ENCODE measurements at regions not wholly inside any gene's neighbourhood (a gene's known extent, or its start where the extent isn't known, plus 50 kb on each side); places are given as distances from the start of the nearest gene placed in this dataset.
"Not testable (repeated sequence)": the region's sequence is repeated elsewhere in the genome, so short reads cannot be mapped to it uniquely, and the experiment has no call there.

GRCh38 chr17:27095821-27096220 is 198.1 kb upstream of the WSB1 start:
- not testable (repeated sequence) for DNase-seq

GRCh38 chr17:27099266-27099665 is 194.6 kb upstream of the WSB1 start:
- DNase-seq = not testable (repeated sequence)

- DNase-seq = not testable (repeated sequence)
Measured at GRCh38 chr17:27104605-27105221, 189.2 kb upstream of the WSB1 start.

DNA sequence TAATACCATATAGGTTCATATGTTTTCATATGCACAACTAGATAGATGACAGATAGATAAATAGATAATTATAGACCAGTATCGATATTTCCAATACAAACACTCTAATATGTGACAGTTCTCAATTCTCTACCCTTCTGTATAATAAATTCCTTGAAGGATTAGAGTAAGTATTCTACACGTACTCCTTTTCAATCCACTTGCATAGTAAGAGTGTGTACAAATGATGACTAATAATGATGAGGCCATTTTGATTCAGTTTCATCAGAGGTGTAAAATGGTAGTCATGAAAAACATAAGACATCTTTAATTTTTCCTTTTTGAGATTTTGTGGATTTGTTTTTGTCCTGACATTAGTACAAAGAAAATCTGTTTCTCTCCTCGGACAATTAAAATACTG is 188.3 kb upstream of the WSB1 start:
- DNase-seq = no peak

- DNase-seq = no peak
Measured at GRCh38 chr17:27106347-27106981, 187.4 kb upstream of the WSB1 start.

DNA sequence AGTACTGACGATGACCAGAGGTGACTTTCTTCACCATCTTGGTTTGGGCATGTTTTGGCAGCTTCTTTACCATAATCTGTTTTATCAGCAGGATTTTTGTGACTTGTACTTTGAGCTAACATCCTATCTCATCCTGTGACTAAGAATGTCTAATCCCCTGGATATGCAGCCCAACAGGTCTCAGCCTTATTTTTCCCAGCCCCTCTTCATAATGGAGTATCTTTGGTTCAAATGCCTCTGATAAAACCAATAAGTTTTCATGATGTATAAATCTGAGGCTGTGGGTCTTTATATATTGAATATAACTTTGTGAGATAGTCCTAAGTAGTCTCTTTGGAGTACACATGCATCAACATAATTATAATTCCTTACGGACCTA is 186.9 kb upstream of the WSB1 start:
- no peak for DNase-seq

- DNase-seq = not testable (repeated sequence)
Measured at GRCh38 chr17:27107386-27108328, 186.3 kb upstream of the WSB1 start.

DNA sequence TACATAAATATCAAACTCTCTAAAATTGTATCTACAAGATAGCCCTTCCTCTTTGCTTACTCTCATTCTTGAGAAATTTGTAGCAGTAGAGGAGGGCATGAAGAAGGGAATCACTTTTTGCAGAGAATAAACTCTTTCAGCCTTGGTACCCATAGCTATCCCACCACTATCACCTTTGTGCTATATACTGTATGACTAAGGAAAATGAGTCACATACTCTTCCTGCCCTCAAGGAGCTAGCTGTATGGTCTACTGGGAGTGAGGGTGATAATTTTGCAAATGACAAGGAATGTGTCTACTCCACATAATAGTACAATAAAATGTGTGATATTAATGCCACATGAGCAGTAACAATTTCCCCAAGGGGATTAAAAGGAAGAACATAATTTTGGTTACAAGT is 184.6 kb upstream of the WSB1 start:
- no peak for DNase-seq

DNA sequence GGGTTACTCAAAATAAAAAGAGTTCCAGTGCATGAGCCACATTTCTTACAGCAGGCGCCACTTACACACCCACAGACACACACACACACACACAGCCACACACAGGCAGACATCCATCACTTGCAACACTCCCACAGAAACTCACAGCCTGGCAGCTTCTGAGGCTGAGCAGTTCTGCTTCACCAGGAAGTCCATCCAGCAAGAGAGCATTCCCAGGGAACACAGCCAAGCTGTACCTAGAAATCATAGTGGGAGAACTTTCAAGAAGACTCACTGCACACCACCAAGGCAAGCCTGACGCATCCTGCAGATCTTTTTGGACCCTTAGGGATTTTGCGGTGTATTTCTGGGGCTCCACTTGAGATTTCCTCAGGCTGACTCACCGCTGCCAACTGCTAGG is 140.9 kb upstream of the WSB1 start:
- DNase-seq = no peak

DNA sequence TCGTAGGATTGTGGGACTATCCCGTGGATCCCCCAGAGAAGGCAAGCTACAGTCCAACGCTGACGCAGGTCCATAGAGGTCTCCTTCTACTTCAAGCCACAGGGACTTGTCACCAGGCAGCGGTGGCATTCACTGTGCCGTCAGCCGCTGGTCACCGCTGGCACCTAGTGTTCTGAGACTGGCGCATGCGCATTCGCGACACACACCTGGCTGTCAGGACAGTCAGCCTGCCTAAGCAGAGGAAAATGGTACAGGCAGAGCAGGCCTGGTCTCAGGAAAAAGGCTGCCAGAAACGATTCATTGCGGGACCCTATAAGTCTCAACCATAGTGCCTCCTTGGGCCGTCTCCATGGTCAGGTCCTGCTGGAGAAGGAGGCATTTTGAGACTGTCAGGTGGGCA is 138.0 kb upstream of the WSB1 start:
- no peak for DNase-seq

DNA sequence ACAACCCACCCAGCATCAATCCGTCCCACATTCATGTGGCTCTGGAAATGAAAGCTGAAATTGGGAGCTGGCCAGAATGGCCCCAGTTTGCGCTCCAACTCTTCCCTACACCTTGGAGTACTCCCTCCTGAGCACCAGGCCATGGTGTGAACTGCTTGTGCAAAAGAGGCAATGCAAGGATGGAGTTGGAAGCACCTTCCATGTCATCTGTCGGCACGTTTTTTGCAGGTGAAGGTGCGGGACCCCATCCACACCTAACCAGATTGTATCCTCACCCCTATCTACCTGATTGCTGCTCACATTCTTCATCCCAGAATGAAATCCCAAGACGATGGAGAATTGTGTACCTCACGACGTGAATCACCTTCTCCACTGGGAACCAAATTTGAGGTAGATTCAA is 136.6 kb upstream of the WSB1 start:
- DNase-seq = no peak

DNA sequence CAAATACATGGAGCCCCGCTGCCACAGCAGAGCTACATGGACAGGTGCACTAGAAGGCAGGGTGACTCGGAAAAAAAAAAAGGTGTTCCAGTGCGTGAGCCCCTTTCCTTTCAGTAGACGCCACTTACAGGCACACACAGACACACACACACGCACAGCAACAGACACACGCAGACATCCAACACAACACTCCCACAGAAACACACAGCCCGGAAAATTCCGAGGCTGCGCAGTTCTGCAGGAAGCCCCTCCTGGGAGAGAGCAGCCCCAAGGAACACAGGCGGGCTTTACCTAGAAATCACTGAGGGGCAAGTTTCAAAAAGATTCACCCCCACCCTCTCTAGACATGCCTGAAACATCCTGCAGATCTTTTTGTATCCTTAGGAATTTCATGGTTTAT is 136.0 kb upstream of the WSB1 start:
- no peak for DNase-seq

- no peak for DNase-seq
Measured at GRCh38 chr17:27158382-27158781, 135.5 kb upstream of the WSB1 start.

- DNase-seq = no peak
Measured at GRCh38 chr17:27180322-27180721, 113.6 kb upstream of the WSB1 start.

DNA sequence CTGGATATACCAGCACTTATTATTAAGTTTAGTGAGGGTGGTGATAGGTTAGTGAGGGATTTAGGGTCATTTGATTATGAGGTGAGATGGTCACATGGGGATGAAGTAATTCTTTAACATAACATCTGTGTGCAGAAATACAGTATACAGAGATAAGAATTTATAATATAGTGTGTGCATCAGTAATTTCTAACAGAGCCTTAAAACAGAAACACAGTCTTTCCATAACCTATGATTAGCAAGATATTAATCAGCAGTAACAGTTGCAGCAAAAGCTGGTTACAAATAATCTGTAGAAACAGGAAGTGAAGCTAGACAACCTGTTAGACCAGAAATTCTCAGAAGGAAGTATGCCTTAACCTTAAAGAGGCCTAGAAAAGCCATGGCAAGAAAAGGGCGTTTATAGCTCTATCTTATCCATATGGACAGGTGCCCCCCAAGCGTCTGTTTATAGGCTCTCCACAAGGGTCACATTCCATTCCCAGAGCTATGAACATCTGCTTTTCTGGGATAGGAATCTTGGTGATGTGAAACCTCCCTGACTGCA is 112.5 kb upstream of the WSB1 start:
- DNase-seq = not testable (repeated sequence)

- no peak for DNase-seq
Measured at GRCh38 chr17:27181935-27182334, 112.0 kb upstream of the WSB1 start.

DNA sequence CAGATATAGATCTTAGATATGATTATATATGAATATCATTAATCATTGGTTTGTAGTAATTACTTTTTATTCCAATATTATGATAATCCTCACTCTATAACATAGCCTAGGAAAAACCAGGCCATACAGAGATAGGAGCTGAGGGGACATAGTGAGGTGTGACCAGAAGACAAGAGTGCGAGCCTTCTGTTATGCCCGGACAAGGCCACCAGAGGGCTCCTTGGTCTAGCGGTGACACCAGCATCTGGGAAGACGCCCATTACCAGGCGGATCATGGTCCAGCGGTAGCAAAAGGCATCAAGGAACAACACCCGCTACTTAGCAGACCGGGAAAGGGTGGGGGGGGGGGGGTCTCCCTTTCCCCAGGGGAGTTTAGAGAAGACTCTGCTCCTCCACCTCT is 96.4 kb upstream of the WSB1 start:
- DNase-seq = not testable (repeated sequence)

DNA sequence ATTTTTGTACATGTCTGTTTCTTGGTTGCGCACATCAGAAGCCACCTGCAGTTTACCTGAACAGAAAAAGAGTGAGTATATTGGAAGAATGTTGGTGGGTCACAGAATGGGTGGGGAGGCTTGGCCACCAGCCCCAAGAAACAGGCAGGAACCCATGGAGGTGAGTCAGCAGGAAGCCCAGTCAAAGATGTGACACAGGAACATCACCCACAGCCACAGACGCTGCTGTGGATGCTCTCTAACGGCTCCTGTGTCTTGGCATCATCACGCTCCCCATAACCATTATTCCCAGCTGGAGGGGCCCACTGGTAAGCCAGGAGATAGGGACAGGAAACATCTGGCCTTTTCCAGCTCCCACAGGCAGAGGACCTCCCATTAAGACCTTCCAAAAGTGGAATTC is 94.0 kb upstream of the WSB1 start:
- DNase-seq = no peak

- DNase-seq = no peak
Measured at GRCh38 chr17:27200476-27200875, 93.4 kb upstream of the WSB1 start.

DNA sequence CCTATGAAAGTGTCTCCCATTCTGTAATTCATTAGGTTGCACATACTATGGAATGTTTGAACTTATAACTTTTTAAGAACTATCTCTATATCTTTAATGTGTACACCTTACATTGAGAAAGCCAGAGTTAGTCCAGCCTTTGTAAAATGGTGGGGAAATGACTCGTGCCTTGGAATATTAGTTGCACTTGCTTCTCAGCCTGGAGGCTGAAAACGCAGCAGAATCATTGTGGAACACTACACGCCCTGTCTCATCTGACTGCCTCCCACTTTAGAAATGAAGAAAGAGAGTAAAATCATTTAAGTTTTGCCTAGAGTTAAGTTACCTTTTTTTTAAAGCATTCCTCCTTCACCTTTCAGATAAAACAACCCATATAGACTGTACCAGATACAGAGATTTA is 90.7 kb upstream of the WSB1 start:
- DNase-seq = no peak

- DNase-seq = no peak
Measured at GRCh38 chr17:27206447-27206846, 87.5 kb upstream of the WSB1 start.

DNA sequence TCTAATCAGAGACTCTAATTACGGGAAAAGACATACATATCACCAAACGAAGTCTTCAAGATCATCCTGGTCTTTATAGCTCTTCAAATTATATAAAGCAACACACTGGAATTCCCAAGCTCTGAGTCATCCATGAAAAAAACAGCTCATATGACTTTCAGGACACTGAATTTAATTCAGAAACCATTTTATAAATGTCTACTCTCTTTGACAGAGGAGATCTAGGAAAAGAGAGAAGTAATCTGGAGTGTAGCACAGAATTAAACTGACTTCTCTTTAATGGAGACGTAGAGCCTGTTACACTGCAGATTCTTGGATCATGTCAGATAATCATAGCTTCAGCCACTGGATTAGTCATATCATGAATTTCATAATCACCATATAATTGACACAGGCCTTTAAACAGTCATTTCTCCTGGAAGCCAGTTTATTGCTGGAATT is 86.8 kb upstream of the WSB1 start:
- DNase-seq = no peak

DNA sequence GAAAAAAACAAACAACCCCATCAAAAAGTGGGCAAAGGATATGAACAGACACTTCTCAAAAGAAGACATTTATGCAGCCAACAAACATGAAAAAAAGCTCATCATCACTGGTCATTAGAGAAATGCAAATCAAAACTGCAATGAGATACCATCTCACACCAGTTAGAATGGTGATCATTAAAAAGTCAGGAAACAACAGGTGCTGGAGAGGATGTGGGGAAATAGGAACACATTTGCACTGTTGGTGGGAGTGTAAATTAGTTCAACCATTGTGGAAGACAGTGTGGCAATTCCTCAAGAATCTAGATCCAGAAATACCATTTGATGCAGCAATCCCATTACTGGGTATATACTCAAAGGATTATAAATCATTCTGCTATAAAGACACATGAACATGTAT is 85.5 kb upstream of the WSB1 start:
- not testable (repeated sequence) for DNase-seq
